ENCODE measurements at regions not wholly inside any gene's neighbourhood (a gene's known extent, or its start where the extent isn't known, plus 50 kb on each side); places are given as distances from the start of the nearest gene placed in this dataset.
"Not testable (repeated sequence)": the region's sequence is repeated elsewhere in the genome, so short reads cannot be mapped to it uniquely, and the experiment has no call there.

- Mint-ChIP-seq H3K4me3 (ENCODE audit: unreplicated experiment) (no peak overlapping the region), H3K27ac (ENCODE audit: unreplicated experiment) (no peak overlapping the region), H3K9me3 (ENCODE audit: unreplicated experiment) (no peaks in the 10 kb centered on the region), H3K27me3 (ENCODE audit: unreplicated experiment) (no peaks in the 10 kb centered on the region), H3K4me1 (ENCODE audit: low read depth, unreplicated experiment) (no peaks in the 10 kb centered on the region), H3K36me3 (ENCODE audit: unreplicated experiment) (no peaks in the 10 kb centered on the region)
- DNase-seq, result no peak
- no peak for TF ChIP-seq CTCF (IDR thresholded peaks at IDR 0.05; ENCODE audit: partially characterized antibody, unreplicated experiment)
These were observed 1017.0 kb upstream of the KCND2 start for GRCh38 chr7:119256001-119256400.

DNA sequence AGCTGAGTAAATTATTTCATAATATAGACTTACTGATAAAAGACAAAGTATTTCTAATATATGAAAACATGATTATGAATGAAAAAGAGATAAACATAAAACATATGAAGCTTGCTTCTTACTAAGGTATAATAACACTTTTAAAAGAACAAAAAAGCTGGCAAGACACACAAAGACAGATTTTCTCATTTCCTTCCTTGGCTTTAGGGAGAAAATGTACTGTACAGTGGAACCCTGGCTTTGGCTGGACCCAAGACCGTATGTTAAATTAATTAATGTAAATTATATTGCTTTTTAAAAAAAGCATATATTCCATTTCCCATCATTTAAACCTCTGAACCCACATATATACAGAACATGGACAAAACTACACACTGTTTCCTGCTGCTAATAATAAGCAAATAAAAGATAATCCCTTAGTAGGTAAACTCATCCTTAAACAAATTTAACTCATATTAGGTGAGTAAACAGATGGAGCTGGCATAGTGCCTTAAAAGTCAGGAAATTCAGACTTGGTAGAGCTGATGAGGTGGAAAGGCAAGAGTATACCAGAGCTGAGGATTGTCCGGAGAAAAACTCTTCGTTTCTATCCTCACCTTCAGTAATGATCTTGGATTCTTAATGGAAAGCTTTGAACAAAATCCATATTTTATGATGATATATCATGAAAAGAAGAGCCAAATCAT is 1016.4 kb upstream of the KCND2 start:
- H3K4me1 Mint-ChIP-seq (ENCODE audit: low read depth, unreplicated experiment), result no peaks in the 10 kb centered on the region
- no peaks in the 10 kb centered on the region for H3K9me3 Mint-ChIP-seq (ENCODE audit: unreplicated experiment)

DNA sequence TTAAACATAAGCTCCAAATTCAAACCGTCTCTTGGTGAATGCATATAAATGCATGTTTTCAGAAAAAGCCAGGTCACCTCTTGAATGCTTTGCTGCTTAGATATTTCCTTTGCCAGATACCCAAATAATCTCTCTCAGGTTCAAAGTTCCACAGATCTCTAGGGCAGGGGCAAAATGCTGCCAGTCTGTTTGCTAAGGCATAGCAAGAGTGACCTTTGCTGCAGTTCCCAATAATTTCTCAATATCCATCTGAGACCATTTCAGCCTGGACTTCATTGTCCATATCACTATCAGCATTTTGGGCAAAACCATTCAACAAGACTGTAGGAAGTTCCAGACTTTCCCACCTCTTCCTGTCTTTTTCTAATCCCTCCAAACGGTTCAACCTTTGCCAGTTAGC is 1006.2 kb upstream of the KCND2 start:
- not testable (repeated sequence) for H3K36me3 Mint-ChIP-seq (ENCODE audit: unreplicated experiment); H3K27ac Mint-ChIP-seq (ENCODE audit: unreplicated experiment); DNase-seq; H3K4me1 Mint-ChIP-seq (ENCODE audit: low read depth, unreplicated experiment); H3K27me3 Mint-ChIP-seq (ENCODE audit: unreplicated experiment); H3K4me3 Mint-ChIP-seq (ENCODE audit: unreplicated experiment); H3K9me3 Mint-ChIP-seq (ENCODE audit: unreplicated experiment)

More for the DNA sequence above, 1016.4 kb upstream of the KCND2 start:
- H3K27me3 Mint-ChIP-seq (ENCODE audit: unreplicated experiment), result no peaks in the 10 kb centered on the region
- H3K27ac Mint-ChIP-seq (ENCODE audit: unreplicated experiment), result no peak overlapping the region
- no peak overlapping the region for H3K4me3 Mint-ChIP-seq (ENCODE audit: unreplicated experiment)
- DNase-seq, result no peak
- no peak for TF ChIP-seq CTCF (IDR thresholded peaks at IDR 0.05; ENCODE audit: partially characterized antibody, unreplicated experiment)
- no peaks in the 10 kb centered on the region for H3K36me3 Mint-ChIP-seq (ENCODE audit: unreplicated experiment)

DNA sequence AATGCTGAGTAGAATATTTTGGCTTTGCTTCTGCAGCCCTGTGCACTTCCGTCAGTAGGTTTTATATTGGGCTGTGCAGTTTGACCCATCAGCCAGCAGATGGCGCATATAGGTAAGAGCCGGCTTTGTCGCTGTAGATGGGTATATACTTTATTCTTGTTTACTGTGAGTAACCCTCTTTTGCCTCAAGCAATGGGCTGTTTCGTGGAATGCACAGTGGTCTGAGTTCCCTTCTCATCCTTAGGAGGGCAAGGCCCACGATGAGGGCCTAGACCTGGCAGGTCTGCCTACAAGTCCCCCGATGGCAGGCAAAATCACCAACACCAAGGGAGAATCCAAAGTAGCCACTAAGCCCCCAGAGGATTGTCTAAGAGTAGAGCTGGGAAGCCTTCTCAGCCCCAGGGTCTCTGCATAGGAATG is 1002.9 kb upstream of the KCND2 start:
- peak; percentile 53 for DNase-seq
- Mint-ChIP-seq H3K27ac (ENCODE audit: unreplicated experiment) (no peak overlapping the region), H3K27me3 (ENCODE audit: unreplicated experiment) (no peaks in the 10 kb centered on the region), H3K4me3 (ENCODE audit: unreplicated experiment) (no peak overlapping the region), H3K9me3 (ENCODE audit: unreplicated experiment) (peaks cover 2% of the 10 kb centered on the region), H3K4me1 (ENCODE audit: low read depth, unreplicated experiment) (no peaks in the 10 kb centered on the region), H3K36me3 (ENCODE audit: unreplicated experiment) (no peaks in the 10 kb centered on the region)
- TF ChIP-seq CTCF (IDR thresholded peaks at IDR 0.05; ENCODE audit: partially characterized antibody, unreplicated experiment), result peak; percentile 85

GRCh38 chr7:119270644-119271043 is 1002.3 kb upstream of the KCND2 start:
- DNase-seq, result no peak
- no peak for TF ChIP-seq CTCF (IDR thresholded peaks at IDR 0.05; ENCODE audit: partially characterized antibody, unreplicated experiment)
- no peak overlapping the region for H3K27ac Mint-ChIP-seq (ENCODE audit: unreplicated experiment)
- no peaks in the 10 kb centered on the region for H3K27me3 Mint-ChIP-seq (ENCODE audit: unreplicated experiment)
- H3K4me1 Mint-ChIP-seq (ENCODE audit: low read depth, unreplicated experiment), result no peaks in the 10 kb centered on the region
- H3K36me3 Mint-ChIP-seq (ENCODE audit: unreplicated experiment), result no peaks in the 10 kb centered on the region
- H3K4me3 Mint-ChIP-seq (ENCODE audit: unreplicated experiment), result no peak overlapping the region
- no peaks in the 10 kb centered on the region for H3K9me3 Mint-ChIP-seq (ENCODE audit: unreplicated experiment)

Data from glutamatergic neuron (in vitro differentiated cells).